Skeletal muscle tissue (tissue), 3 donors: ENCODE measurements at regions not wholly inside any gene's neighbourhood (a gene's known extent, or its start where the extent isn't known, plus 50 kb on each side); places are given as distances from the start of the nearest gene placed in this dataset.

Source experiments
- H3K27ac ChIP-seq: one replicate; pipeline ENCODE4 v1.7.0; 2013; ENCODE audit warnings: mild to moderate bottlenecking, low read depth, low read length, inconsistent platforms
- H3K27me3 ChIP-seq, 3 donors: one replicate each; pipeline ENCODE4 v1.7.0; 2013; ENCODE audit warnings: low read length in 3 of 3; ENCODE audit not compliant: control insufficient read depth in 3 of 3, insufficient read depth in 3 of 3
- H3K36me3 ChIP-seq, 3 donors: one replicate each; pipeline ENCODE4 v1.7.0; 2013; ENCODE audit warnings: low read length in 3 of 3; ENCODE audit not compliant: control insufficient read depth in 3 of 3, insufficient read depth in 3 of 3
- H3K4me1 ChIP-seq, 3 donors: one replicate each; pipeline ENCODE4 v1.7.0; 2013; ENCODE audit warnings: low read length in 3 of 3, mild to moderate bottlenecking in 3 of 3; ENCODE audit not compliant: control insufficient read depth in 3 of 3, insufficient read depth in 3 of 3
- H3K4me3 ChIP-seq, 3 donors: one replicate each; pipeline ENCODE4 v1.7.0; 2013; ENCODE audit warnings: low read length in 3 of 3
- H3K9ac ChIP-seq, 3 donors: one replicate each; pipeline ENCODE4 v1.7.0; 2013; ENCODE audit warnings: low read length in 3 of 3, mild to moderate bottlenecking in 3 of 3, moderate library complexity in 2 of 3, low read depth in 1 of 3
- H3K9me3 ChIP-seq, 3 donors: one replicate each; pipeline ENCODE4 v1.7.0; 2013; ENCODE audit warnings: low read length in 3 of 3; ENCODE audit not compliant: control insufficient read depth in 3 of 3
- donor health status: Osteomylitis.

GRCh38 chr14:84036840-84037239 is 1493.1 kb upstream of the FLRT2 start:
- Histone ChIP-seq H3K36me3 (no peaks in the 10 kb centered on the region), H3K9ac (no peak overlapping the region), H3K4me1 (no peaks in the 10 kb centered on the region), H3K27ac (no peak overlapping the region), H3K4me3 (no peak overlapping the region), H3K27me3 (no peaks in the 10 kb centered on the region), H3K9me3 (no peaks in the 10 kb centered on the region)

GRCh38 chr14:84037593-84037992 is 1492.4 kb upstream of the FLRT2 start:
- no peak overlapping the region for H3K9ac ChIP-seq
- no peak overlapping the region for H3K4me3 ChIP-seq
- H3K27me3 ChIP-seq: no peaks in the 10 kb centered on the region
- H3K27ac ChIP-seq: no peak overlapping the region
- no peaks in the 10 kb centered on the region for H3K9me3 ChIP-seq
- H3K36me3 ChIP-seq: no peaks in the 10 kb centered on the region
- no peaks in the 10 kb centered on the region for H3K4me1 ChIP-seq

- Histone ChIP-seq H3K4me3 (no peak overlapping the region), H3K27me3 (no peaks in the 10 kb centered on the region), H3K27ac (no peak overlapping the region), H3K36me3 (no peaks in the 10 kb centered on the region), H3K9me3 (no peaks in the 10 kb centered on the region), H3K9ac (no peak overlapping the region), H3K4me1 (no peaks in the 10 kb centered on the region)
Measured at GRCh38 chr14:84040101-84040500, 1489.8 kb upstream of the FLRT2 start.

- Histone ChIP-seq H3K36me3 (no peaks in the 10 kb centered on the region), H3K27me3 (no peaks in the 10 kb centered on the region), H3K9me3 (no peaks in the 10 kb centered on the region), H3K4me1 (no peaks in the 10 kb centered on the region), H3K4me3 (no peak overlapping the region), H3K9ac (no peak overlapping the region), H3K27ac (no peak overlapping the region)
Measured at GRCh38 chr14:84041421-84041820, 1488.5 kb upstream of the FLRT2 start.

- no peak overlapping the region for H3K27ac ChIP-seq
- no peaks in the 10 kb centered on the region for H3K4me1 ChIP-seq
- no peaks in the 10 kb centered on the region for H3K27me3 ChIP-seq
- no peaks in the 10 kb centered on the region for H3K9me3 ChIP-seq
- no peak overlapping the region for H3K9ac ChIP-seq
- no peak overlapping the region for H3K4me3 ChIP-seq
- no peaks in the 10 kb centered on the region for H3K36me3 ChIP-seq
Measured at GRCh38 chr14:84042992-84043391, 1487.0 kb upstream of the FLRT2 start.

- Histone ChIP-seq H3K27me3 (no peaks in the 10 kb centered on the region), H3K9ac (no peak overlapping the region), H3K27ac (no peak overlapping the region), H3K4me3 (no peak overlapping the region), H3K9me3 (no peaks in the 10 kb centered on the region), H3K4me1 (no peaks in the 10 kb centered on the region), H3K36me3 (no peaks in the 10 kb centered on the region)
Measured at GRCh38 chr14:84064316-84065125, 1465.4 kb upstream of the FLRT2 start.

- Histone ChIP-seq H3K27ac (no peak overlapping the region), H3K4me3 (no peak overlapping the region), H3K9ac (no peak overlapping the region), H3K27me3 (no peaks in the 10 kb centered on the region), H3K4me1 (no peaks in the 10 kb centered on the region), H3K9me3 (no peaks in the 10 kb centered on the region), H3K36me3 (no peaks in the 10 kb centered on the region)
Measured at GRCh38 chr14:84065811-84066210, 1464.1 kb upstream of the FLRT2 start.

- Histone ChIP-seq H3K9ac (no peak overlapping the region), H3K4me1 (no peaks in the 10 kb centered on the region), H3K9me3 (no peaks in the 10 kb centered on the region)
Measured at GRCh38 chr14:84068288-84068687, 1461.7 kb upstream of the FLRT2 start.

GRCh38 chr14:84071061-84071460 is 1458.9 kb upstream of the FLRT2 start:
- Histone ChIP-seq H3K4me3 (no peak overlapping the region), H3K36me3 (no peaks in the 10 kb centered on the region), H3K9ac (no peak overlapping the region), H3K4me1 (no peaks in the 10 kb centered on the region), H3K27ac (no peak overlapping the region), H3K9me3 (no peaks in the 10 kb centered on the region), H3K27me3 (no peaks in the 10 kb centered on the region)

More at GRCh38 chr14:84068288-84068687, 1461.7 kb upstream of the FLRT2 start:
- H3K4me3 ChIP-seq: no peak overlapping the region
- H3K27ac ChIP-seq: no peak overlapping the region
- no peaks in the 10 kb centered on the region for H3K27me3 ChIP-seq
- H3K36me3 ChIP-seq: no peaks in the 10 kb centered on the region

- H3K4me3 ChIP-seq: no peak overlapping the region
- no peaks in the 10 kb centered on the region for H3K4me1 ChIP-seq
- H3K36me3 ChIP-seq: no peaks in the 10 kb centered on the region
- H3K9me3 ChIP-seq: no peaks in the 10 kb centered on the region
- H3K27ac ChIP-seq: no peak overlapping the region
- H3K9ac ChIP-seq: no peak overlapping the region
- no peaks in the 10 kb centered on the region for H3K27me3 ChIP-seq
Measured at GRCh38 chr14:84074626-84075025, 1455.3 kb upstream of the FLRT2 start.
